ENCODE measurements at regions not wholly inside any gene's neighbourhood (a gene's known extent, or its start where the extent isn't known, plus 50 kb on each side); places are given as distances from the start of the nearest gene placed in this dataset.
A peak's percentile ranks its signal among the peaks of the same experiment; 100 is the strongest.

- ATAC-seq: no peak
- Histone ChIP-seq H3K27ac (ENCODE audit: low read length) (no peak overlapping the region), H3K4me1 (ENCODE audit: control insufficient read depth, insufficient read depth, low read length) (no peaks in the 10 kb centered on the region), H3K4me3 (ENCODE audit: low read length) (no peak overlapping the region), H3K27me3 (ENCODE audit: control insufficient read depth, insufficient read depth) (no peaks in the 10 kb centered on the region), H3K9me3 (ENCODE audit: control insufficient read depth, low read length) (no peaks in the 10 kb centered on the region)
- DNase-seq: no peak
- intact Hi-C loops (cut with DNase I): no loop called here
- WGBS: 19% methylated on average over 4 of the region's 4 CpGs
Measured at GRCh38 chr7:131959106-131959812, 402.8 kb upstream of the PODXL start.

- Histone ChIP-seq H3K27me3 (ENCODE audit: control insufficient read depth, insufficient read depth) (no peaks in the 10 kb centered on the region), H3K4me1 (ENCODE audit: control insufficient read depth, insufficient read depth, low read length) (no peaks in the 10 kb centered on the region), H3K4me3 (ENCODE audit: low read length) (no peak overlapping the region), H3K9me3 (ENCODE audit: control insufficient read depth, low read length) (no peaks in the 10 kb centered on the region), H3K27ac (ENCODE audit: low read length) (no peak overlapping the region)
- DNase-seq (no peak), ATAC-seq (no peak)
- intact Hi-C loops (cut with DNase I): no loop called here
- WGBS: 78% methylated on average over 12 of the region's 12 CpGs
Measured at GRCh38 chr7:131957338-131958020, 401.1 kb upstream of the PODXL start.

- no peaks in the 10 kb centered on the region for H3K27me3 ChIP-seq (ENCODE audit: control insufficient read depth, insufficient read depth)
- 76% methylated on average over 1 of the region's 1 CpG for WGBS
- DNase-seq (no peak), ATAC-seq (no peak)
- intact Hi-C loops (cut with DNase I): no loop called here
- H3K9me3 ChIP-seq (ENCODE audit: control insufficient read depth, low read length): no peaks in the 10 kb centered on the region
- H3K4me3 ChIP-seq (ENCODE audit: low read length): no peak overlapping the region
- H3K4me1 ChIP-seq (ENCODE audit: control insufficient read depth, insufficient read depth, low read length): no peaks in the 10 kb centered on the region
- no peak overlapping the region for H3K27ac ChIP-seq (ENCODE audit: low read length)
Measured at GRCh38 chr7:131956864-131957263, 400.4 kb upstream of the PODXL start.

GRCh38 chr7:131955679-131956078, 399.3 kb upstream of the PODXL start:
- 51% methylated on average over 2 of the region's 2 CpGs for WGBS
- no peak overlapping the region for H3K4me3 ChIP-seq (ENCODE audit: low read length)
- no peak for ATAC-seq

GRCh38 chr7:131953184-131953583, 396.8 kb upstream of the PODXL start:
- no peak for ATAC-seq
- H3K27ac ChIP-seq (ENCODE audit: low read length): no peak overlapping the region
- 73% methylated on average over 3 of the region's 3 CpGs for WGBS
- H3K4me1 ChIP-seq (ENCODE audit: control insufficient read depth, insufficient read depth, low read length): peaks cover 2% of the 10 kb centered on the region
- H3K4me3 ChIP-seq (ENCODE audit: low read length): no peak overlapping the region
- no peaks in the 10 kb centered on the region for H3K27me3 ChIP-seq (ENCODE audit: control insufficient read depth, insufficient read depth)
- H3K9me3 ChIP-seq (ENCODE audit: control insufficient read depth, low read length): peaks cover 2% of the 10 kb centered on the region
- DNase-seq: no peak
- intact Hi-C loops (cut with DNase I): no loop called here

More at GRCh38 chr7:131955679-131956078, 399.3 kb upstream of the PODXL start:
- no peaks in the 10 kb centered on the region for H3K4me1 ChIP-seq (ENCODE audit: control insufficient read depth, insufficient read depth, low read length)
- peaks cover 2% of the 10 kb centered on the region for H3K9me3 ChIP-seq (ENCODE audit: control insufficient read depth, low read length)
- H3K27ac ChIP-seq (ENCODE audit: low read length): no peak overlapping the region
- intact Hi-C loops (cut with DNase I): no loop called here
- no peaks in the 10 kb centered on the region for H3K27me3 ChIP-seq (ENCODE audit: control insufficient read depth, insufficient read depth)
- no peak for DNase-seq

- Histone ChIP-seq H3K27me3 (ENCODE audit: control insufficient read depth, insufficient read depth) (no peaks in the 10 kb centered on the region), H3K4me3 (ENCODE audit: low read length) (no peak overlapping the region), H3K4me1 (ENCODE audit: control insufficient read depth, insufficient read depth, low read length) (peaks cover 2% of the 10 kb centered on the region), H3K27ac (ENCODE audit: low read length) (no peak overlapping the region), H3K9me3 (ENCODE audit: control insufficient read depth, low read length) (peaks cover 2% of the 10 kb centered on the region)
- ATAC-seq: no peak
- intact Hi-C loops (cut with DNase I): no loop called here
- WGBS: 89% methylated on average over 8 of the region's 8 CpGs
- no peak for DNase-seq
Measured at GRCh38 chr7:131952365-131952764, 395.9 kb upstream of the PODXL start.

GRCh38 chr7:131950758-131951157, 394.3 kb upstream of the PODXL start:
- Histone ChIP-seq H3K27ac (ENCODE audit: low read length) (no peak overlapping the region), H3K27me3 (ENCODE audit: control insufficient read depth, insufficient read depth) (no peaks in the 10 kb centered on the region), H3K9me3 (ENCODE audit: control insufficient read depth, low read length) (peaks cover 2% of the 10 kb centered on the region), H3K4me3 (ENCODE audit: low read length) (no peak overlapping the region), H3K4me1 (ENCODE audit: control insufficient read depth, insufficient read depth, low read length) (peaks cover 2% of the 10 kb centered on the region)
- intact Hi-C loops (cut with DNase I): no loop called here
- ATAC-seq (no peak), DNase-seq (no peak)
- 43% methylated on average over 1 of the region's 1 CpG for WGBS

- Histone ChIP-seq H3K4me1 (ENCODE audit: control insufficient read depth, insufficient read depth, low read length) (peaks cover 2% of the 10 kb centered on the region), H3K27ac (ENCODE audit: low read length) (no peak overlapping the region), H3K4me3 (ENCODE audit: low read length) (no peak overlapping the region), H3K9me3 (ENCODE audit: control insufficient read depth, low read length) (peaks cover 2% of the 10 kb centered on the region), H3K27me3 (ENCODE audit: control insufficient read depth, insufficient read depth) (no peaks in the 10 kb centered on the region)
- DNase-seq: peak in 1 of 3 donors; percentile 54
- WGBS: 81% methylated on average over 7 of the region's 7 CpGs
- intact Hi-C loops (cut with DNase I): loop anchor here (5.0 to 10.0 kb wide), 3 partner anchors 628 to 635 kb away; partner anchors contain the start of gene PLXNA4 (in 1 of the 4)
- no peak for ATAC-seq
Measured at GRCh38 chr7:131949659-131950058, 393.2 kb upstream of the PODXL start.

GRCh38 chr7:131948434-131949053, 392.1 kb upstream of the PODXL start:
- no peaks in the 10 kb centered on the region for H3K27me3 ChIP-seq (ENCODE audit: control insufficient read depth, insufficient read depth)
- no peak overlapping the region for H3K4me3 ChIP-seq (ENCODE audit: low read length)
- 57% methylated on average over 6 of the region's 6 CpGs for WGBS
- peak in 2 of 3 donors; percentile 73 to 76 for DNase-seq
- intact Hi-C loops (cut with DNase I): loop anchor here (5.0 to 10.0 kb wide), 3 partner anchors 629 to 636 kb away; partner anchors contain the start of gene PLXNA4 (in 1 of the 4)
- ATAC-seq: peak; percentile 71 to 89
- H3K27ac ChIP-seq (ENCODE audit: low read length): no peak overlapping the region
- H3K9me3 ChIP-seq (ENCODE audit: control insufficient read depth, low read length): peaks cover 2% of the 10 kb centered on the region
- peaks cover 2% of the 10 kb centered on the region for H3K4me1 ChIP-seq (ENCODE audit: control insufficient read depth, insufficient read depth, low read length)

GRCh38 chr7:131947661-131948060, 391.2 kb upstream of the PODXL start:
- no peak overlapping the region for H3K27ac ChIP-seq (ENCODE audit: low read length)
- intact Hi-C loops (cut with DNase I): loop anchor here (5.0 to 10.0 kb wide), 3 partner anchors 630 to 637 kb away; partner anchors contain the start of gene PLXNA4 (in 1 of the 4)
- ATAC-seq (no peak), DNase-seq (no peak)
- H3K27me3 ChIP-seq (ENCODE audit: control insufficient read depth, insufficient read depth): no peaks in the 10 kb centered on the region
- 94% methylated on average over 1 of the region's 1 CpG for WGBS
- H3K4me1 ChIP-seq (ENCODE audit: control insufficient read depth, insufficient read depth, low read length): peaks cover 2% of the 10 kb centered on the region
- no peak overlapping the region for H3K4me3 ChIP-seq (ENCODE audit: low read length)
- peaks cover 2% of the 10 kb centered on the region for H3K9me3 ChIP-seq (ENCODE audit: control insufficient read depth, low read length)

Data from right cardiac atrium (tissue), 5 donors.